IMR-90 (cell line): ENCODE measurements at regions not wholly inside any gene's neighbourhood (a gene's known extent, or its start where the extent isn't known, plus 50 kb on each side); places are given as distances from the start of the nearest gene placed in this dataset.

ENCODE experiments used
- ATAC-seq: fragments of 200-7000 bp; cut with Tn5 transposase; 2 replicates; pipeline ENCODE4 v1.9.1; 2020; ENCODE audit warnings: low read depth, mild to moderate bottlenecking, moderate library complexity
- BruUV-seq: library from RNA; stranded (reverse); fragments of 400-500 nt; replicated peaks from 2 replicates; lab custom pipeline; 2021; lab: Mats Ljungman, UMichigan
- CTCF ChIA-PET: fragments of 300-600 bp; formaldehyde crosslinking; extraction: SDS; loops from one replicate; lab custom pipeline; 2021; ENCODE audit warnings: antibody characterized with exemption; lab: Yijun Ruan, JAX
- POLR2A ChIA-PET: fragments of 300-600 bp; sonication (Branson Sonifier 250); formaldehyde crosslinking; loops from one replicate; lab custom pipeline; 2022; ENCODE audit warnings: antibody characterized with exemption; ENCODE audit not compliant: unreplicated experiment; lab: Charles Lee
- DNase-seq: peaks from one replicate; pipeline ENCODE4 v3.0.0; 2013
- H2AFZ ChIP-seq: replicated peaks from 2 replicates; pipeline ENCODE3; 2013; ENCODE audit warnings: low read length, mild to moderate bottlenecking; ENCODE audit not compliant: poor library complexity
- H2AK5ac ChIP-seq: 2 replicates; pipeline ENCODE4 v1.6.1; 2013; ENCODE audit warnings: low read depth, low read length, inconsistent platforms
- H2AK9ac ChIP-seq: replicated peaks from 2 replicates; pipeline ENCODE3; 2013; ENCODE audit warnings: mild to moderate bottlenecking, low read depth, low read length, moderate library complexity; ENCODE audit not compliant: poor library complexity
- H2BK120ac ChIP-seq: 2 replicates; pipeline ENCODE4 v1.6.1; 2013; ENCODE audit warnings: low read depth, low read length, inconsistent platforms
- H2BK15ac ChIP-seq: 3 replicates; pipeline ENCODE4 v1.6.1; 2013; ENCODE audit warnings: low read depth, low read length, inconsistent platforms
- H2BK20ac ChIP-seq: 2 replicates; pipeline ENCODE4 v1.6.1; 2013; ENCODE audit warnings: low read depth, mild to moderate bottlenecking, inconsistent platforms, low read length, moderate library complexity
- H2BK5ac ChIP-seq: 2 replicates; pipeline ENCODE4 v1.6.1; 2013; ENCODE audit warnings: mild to moderate bottlenecking, low read depth, low read length, inconsistent platforms; ENCODE audit not compliant: poor library complexity, severe bottlenecking
- H3K14ac ChIP-seq: replicated peaks from 2 replicates; pipeline ENCODE4 v1.6.1; 2013; ENCODE audit warnings: low read depth, low read length, inconsistent platforms
- H3K18ac ChIP-seq: 2 replicates; pipeline ENCODE4 v1.6.1; 2013; ENCODE audit warnings: low read depth, low read length, control low read depth
- H3K23ac ChIP-seq: 2 replicates; pipeline ENCODE4 v1.6.1; 2013; ENCODE audit warnings: low read depth, low read length, inconsistent platforms
- H3K27ac ChIP-seq: 2 replicates; pipeline ENCODE4 v1.5.1; 2013; ENCODE audit warnings: mild to moderate bottlenecking, control low read depth, low read length; ENCODE audit not compliant: insufficient read depth
- H3K27me3 ChIP-seq: 2 replicates; pipeline ENCODE4 v1.6.1; 2013; ENCODE audit warnings: low read length; ENCODE audit not compliant: control insufficient read depth, insufficient read depth
- H3K36me3 ChIP-seq: 2 replicates; pipeline ENCODE4 v1.6.1; 2013; ENCODE audit warnings: low read length, mixed read lengths; ENCODE audit not compliant: control insufficient read depth, insufficient read depth
- H3K4ac ChIP-seq: 2 replicates; pipeline ENCODE4 v1.6.1; 2013; ENCODE audit warnings: low read depth, low read length, inconsistent platforms
- H3K4me1 ChIP-seq: 2 replicates; pipeline ENCODE4 v1.6.1; 2013; ENCODE audit warnings: low read length, mixed read lengths; ENCODE audit not compliant: control insufficient read depth, insufficient read depth
- H3K4me2 ChIP-seq: 2 replicates; pipeline ENCODE4 v1.6.1; 2013; ENCODE audit warnings: low read depth, mild to moderate bottlenecking, control low read depth, low read length, moderate library complexity
- H3K4me3 ChIP-seq: 2 replicates; pipeline ENCODE4 v1.5.1; 2013; ENCODE audit warnings: low read depth, mild to moderate bottlenecking, control low read depth, low read length, moderate library complexity; ENCODE audit not compliant: insufficient read depth
- H3K56ac ChIP-seq: 2 replicates; pipeline ENCODE4 v1.6.1; 2013; ENCODE audit warnings: low read length, inconsistent platforms; ENCODE audit not compliant: insufficient read depth; ENCODE audit errors: extremely low read depth
- H3K79me1 ChIP-seq, 2 experiments: 2 replicates each; pipeline ENCODE4 v1.6.1; 2013; ENCODE audit warnings: low read length in 2 of 2, inconsistent platforms in 1 of 2, low read depth in 1 of 2
- H3K9ac ChIP-seq: 2 replicates; pipeline ENCODE4 v1.6.1; 2013; ENCODE audit warnings: low read depth, low read length, control low read depth
- H3K9me1 ChIP-seq: 2 replicates; pipeline ENCODE4 v1.6.1; 2013; ENCODE audit warnings: low read length, inconsistent platforms; ENCODE audit not compliant: insufficient read depth
- H3K9me3 ChIP-seq: 2 replicates; pipeline ENCODE4 v1.6.1; 2013; ENCODE audit warnings: low read length; ENCODE audit not compliant: control insufficient read depth, insufficient read depth
- H4K20me1 ChIP-seq: 2 replicates; pipeline ENCODE4 v1.6.1; 2013; ENCODE audit warnings: low read length, inconsistent platforms; ENCODE audit not compliant: insufficient read depth
- H4K5ac ChIP-seq: 2 replicates; pipeline ENCODE4 v1.6.1; 2013; ENCODE audit warnings: mild to moderate bottlenecking, low read depth, low read length, control low read depth
- H4K8ac ChIP-seq, 2 experiments: 2 replicates each; pipeline ENCODE4 v1.6.1; 2013; ENCODE audit warnings: low read depth in 2 of 2, low read length in 2 of 2, control low read depth in 1 of 2, inconsistent platforms in 1 of 2
- H4K91ac ChIP-seq: 2 replicates; pipeline ENCODE4 v1.6.1; 2013; ENCODE audit warnings: low read depth, low read length, inconsistent platforms; ENCODE audit not compliant: insufficient read depth
- CEBPB ChIP-seq: IDR thresholded peaks from 2 replicates; pipeline ENCODE4 v1.6.1; 2012; ENCODE audit warnings: low read depth, low read length, improper control_type of control experiment
- ELK1 ChIP-seq: fragments of 150-350 bp; IDR thresholded peaks from 2 replicates; pipeline ENCODE4 v1.6.1; 2016; ENCODE audit warnings: low read depth, mild to moderate bottlenecking, low read length, moderate library complexity, borderline replicate concordance
- FOS ChIP-seq: fragments of 150-350 bp; IDR thresholded peaks from 2 replicates; pipeline ENCODE4 v1.6.1; 2016; ENCODE audit warnings: low read depth, low read length
- MAFK ChIP-seq: IDR thresholded peaks from 2 replicates; pipeline ENCODE4 v1.6.1; 2012; ENCODE audit warnings: low read depth, low read length, improper control_type of control experiment
- MAZ ChIP-seq: IDR thresholded peaks from 2 replicates; pipeline ENCODE4 v1.6.1; 2012; ENCODE audit warnings: low read depth, mild to moderate bottlenecking, low read length, improper control_type of control experiment, moderate library complexity, borderline replicate concordance
- NFE2L2 ChIP-seq: fragments of 150-350 bp; IDR thresholded peaks from 2 replicates; pipeline ENCODE4 v1.6.1; 2016; ENCODE audit warnings: low read depth, mild to moderate bottlenecking, low read length
- POLR2A ChIP-seq: IDR thresholded peaks from 2 replicates; pipeline ENCODE4 v1.6.1; 2012; ENCODE audit warnings: mild to moderate bottlenecking, low read depth, low read length
- RAD21 ChIP-seq: IDR thresholded peaks from 2 replicates; pipeline ENCODE4 v1.6.1; 2012; ENCODE audit warnings: low read length, improper control_type of control experiment
- RCOR1 ChIP-seq: IDR thresholded peaks from 2 replicates; pipeline ENCODE4 v1.6.1; 2012; ENCODE audit warnings: mild to moderate bottlenecking, low read length, improper control_type of control experiment; ENCODE audit not compliant: insufficient replicate concordance
- SMC3 ChIP-seq: fragments of 150-350 bp; IDR thresholded peaks from 2 replicates; pipeline ENCODE4 v1.6.1; 2016; ENCODE audit warnings: low read depth, mild to moderate bottlenecking, antibody characterized with exemption, low read length, moderate library complexity
- WGBS, 2 experiments: methylation state at CpG; one replicate each; pipeline versions ENCODE4 v1.1.5 to v1.1.7; 2013; ENCODE audit warnings: missing lambda C conversion rate in 2 of 2; ENCODE audit not compliant: insufficient read length in 1 of 2; ENCODE audit errors: extremely low coverage in 2 of 2; 5-methylcytosine and 5-hydroxymethylcytosine counted together
- dilution Hi-C: fragments of 300-500 bp; cut with HindIII; formaldehyde crosslinking; loops from one replicate; pipeline ENCODE4 v1.14.3; 2018; ENCODE audit warnings: low sequenced_read_pairs; ENCODE audit not compliant: unreplicated experiment
- in situ Hi-C: fragments of 300-500 bp; cut with MboI; formaldehyde crosslinking; loops from 3 replicates; pipeline ENCODE4 v1.14.3; 2019; ENCODE audit warnings: low sequenced_read_pairs, inconsistent platforms, mixed read lengths
- intact Hi-C: fragments of 100-400 bp; cut with micrococcal nuclease; formaldehyde crosslinking; loops from 2 replicates; pipeline ENCODE4 v1.10.0; 2022
- TF ChIP-seq, protein P1 (sequence below): conservative IDR thresholded peaks from 2 replicates; pipeline ENCODE4 v1.5.1; 2012; ENCODE audit warnings: mild to moderate bottlenecking, low read depth, low read length, improper control_type of control experiment

GRCh38 chr3:110174908-110175307 lies 837.6 kb upstream of the DPPA4 start:
- ATAC-seq (peak; percentile 63), DNase-seq (peak; percentile 47)
- dilution Hi-C loops, result no loop called here
- Histone ChIP-seq H3K14ac (no peak overlapping the region), H3K27me3 (no peaks in the 10 kb centered on the region), H4K5ac (no peak overlapping the region), H4K91ac (no peak overlapping the region), H3K9me3 (no peaks in the 10 kb centered on the region), H3K4me1 (no peaks in the 10 kb centered on the region), H4K8ac (peak overlapping the region in 1 of 2 experiments; percentile 20; a peak in 1 of 4 replicates), H2BK20ac (no peak overlapping the region), H3K56ac (no peak overlapping the region), H2AK5ac (no peak overlapping the region), H3K79me1 (no peaks in the 10 kb centered on the region), H3K4me2 (no peak overlapping the region), H3K18ac (no peak overlapping the region), H3K9me1 (no peaks in the 10 kb centered on the region), H3K36me3 (no peaks in the 10 kb centered on the region), H4K20me1 (no peaks in the 10 kb centered on the region), H2AFZ (no peak overlapping the region), H3K27ac (no peak overlapping the region), H2BK15ac (no peak overlapping the region), H3K23ac (no peak overlapping the region), H3K4ac (no peak overlapping the region), H3K4me3 (no peak overlapping the region), H2BK5ac (no peak overlapping the region), H3K9ac (no peak overlapping the region), H2AK9ac (no peak overlapping the region), H2BK120ac (no peak overlapping the region)
- BruUV-seq, result no TSS peak
- ChIA-PET POLR2A (no interaction called here), CTCF (no interaction called here)
- TF ChIP-seq, protein P1, sequence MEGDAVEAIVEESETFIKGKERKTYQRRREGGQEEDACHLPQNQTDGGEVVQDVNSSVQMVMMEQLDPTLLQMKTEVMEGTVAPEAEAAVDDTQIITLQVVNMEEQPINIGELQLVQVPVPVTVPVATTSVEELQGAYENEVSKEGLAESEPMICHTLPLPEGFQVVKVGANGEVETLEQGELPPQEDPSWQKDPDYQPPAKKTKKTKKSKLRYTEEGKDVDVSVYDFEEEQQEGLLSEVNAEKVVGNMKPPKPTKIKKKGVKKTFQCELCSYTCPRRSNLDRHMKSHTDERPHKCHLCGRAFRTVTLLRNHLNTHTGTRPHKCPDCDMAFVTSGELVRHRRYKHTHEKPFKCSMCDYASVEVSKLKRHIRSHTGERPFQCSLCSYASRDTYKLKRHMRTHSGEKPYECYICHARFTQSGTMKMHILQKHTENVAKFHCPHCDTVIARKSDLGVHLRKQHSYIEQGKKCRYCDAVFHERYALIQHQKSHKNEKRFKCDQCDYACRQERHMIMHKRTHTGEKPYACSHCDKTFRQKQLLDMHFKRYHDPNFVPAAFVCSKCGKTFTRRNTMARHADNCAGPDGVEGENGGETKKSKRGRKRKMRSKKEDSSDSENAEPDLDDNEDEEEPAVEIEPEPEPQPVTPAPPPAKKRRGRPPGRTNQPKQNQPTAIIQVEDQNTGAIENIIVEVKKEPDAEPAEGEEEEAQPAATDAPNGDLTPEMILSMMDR, result no peak
- TF ChIP-seq MAFK, result peak; percentile 91
- no peak for TF ChIP-seq MAZ
- peak; percentile 47; the same call in 1 of the 2 replicates for TF ChIP-seq FOS
- no peak for TF ChIP-seq CEBPB
- TF ChIP-seq RAD21, result no peak
- TF ChIP-seq NFE2L2, result peak; percentile 75
- TF ChIP-seq ELK1, result no peak
- TF ChIP-seq POLR2A, result no peak
- no peak for TF ChIP-seq SMC3
- TF ChIP-seq RCOR1, result no peak
- in situ Hi-C loops, result no loop called here
- no CpG with 5 or more reads among the region's 2 CpGs for WGBS, 2 experiments
- intact Hi-C loops, result loop anchor here (5.0 kb wide), 1 partner anchor 897 kb away; the partner anchor contains the start of gene NECTIN3
